HG03103 (cell line): ENCODE measurements at regions not wholly inside any gene's neighbourhood (a gene's known extent, or its start where the extent isn't known, plus 50 kb on each side); places are given as distances from the start of the nearest gene placed in this dataset.

Experiments used
- ATAC-seq: cut with Tn5 transposase; IDR thresholded peaks from one replicate; pipeline ENCODE4 v1.9.1; 2021; ENCODE audit warnings: low read depth; ENCODE audit not compliant: unreplicated experiment

DNA sequence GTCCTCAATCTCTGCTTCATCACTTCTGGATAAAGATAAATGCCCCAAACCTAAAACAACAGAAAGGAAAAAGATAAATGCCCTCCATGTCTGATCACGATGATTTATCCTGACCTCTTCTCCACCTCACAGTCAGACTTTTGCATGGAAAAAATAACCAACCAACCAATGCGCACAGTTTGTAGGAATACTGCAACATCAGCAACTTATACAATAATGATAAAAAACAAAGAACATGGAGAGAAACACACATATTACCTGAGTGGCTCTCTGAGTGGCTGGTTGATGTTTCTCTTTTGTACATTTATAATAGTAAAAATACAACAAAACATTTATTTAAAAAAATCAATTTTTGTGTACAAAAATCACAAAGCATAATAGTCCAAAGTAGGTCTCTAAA, 93.0 kb upstream of the PUDP start:
- no peak for ATAC-seq

DNA sequence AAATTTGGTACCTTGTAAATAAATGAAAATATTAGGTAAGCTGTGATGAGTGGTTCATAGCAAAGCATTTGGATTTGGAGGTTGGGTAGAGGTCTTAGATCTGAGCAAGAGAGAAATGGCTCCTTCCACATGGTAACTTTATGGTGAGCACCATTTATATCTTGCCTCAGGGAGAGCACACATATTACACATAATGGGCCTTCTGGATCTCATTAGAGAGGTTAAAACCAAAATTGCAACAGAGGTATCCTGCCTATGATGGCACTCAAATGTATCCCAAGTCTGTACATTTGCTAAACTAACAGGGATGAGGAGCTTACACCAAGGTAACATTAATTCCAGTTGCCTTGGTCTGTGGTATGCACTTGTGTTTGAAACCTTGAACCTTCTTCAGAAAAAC, 87.1 kb upstream of the PUDP start:
- ATAC-seq, result no peak

DNA sequence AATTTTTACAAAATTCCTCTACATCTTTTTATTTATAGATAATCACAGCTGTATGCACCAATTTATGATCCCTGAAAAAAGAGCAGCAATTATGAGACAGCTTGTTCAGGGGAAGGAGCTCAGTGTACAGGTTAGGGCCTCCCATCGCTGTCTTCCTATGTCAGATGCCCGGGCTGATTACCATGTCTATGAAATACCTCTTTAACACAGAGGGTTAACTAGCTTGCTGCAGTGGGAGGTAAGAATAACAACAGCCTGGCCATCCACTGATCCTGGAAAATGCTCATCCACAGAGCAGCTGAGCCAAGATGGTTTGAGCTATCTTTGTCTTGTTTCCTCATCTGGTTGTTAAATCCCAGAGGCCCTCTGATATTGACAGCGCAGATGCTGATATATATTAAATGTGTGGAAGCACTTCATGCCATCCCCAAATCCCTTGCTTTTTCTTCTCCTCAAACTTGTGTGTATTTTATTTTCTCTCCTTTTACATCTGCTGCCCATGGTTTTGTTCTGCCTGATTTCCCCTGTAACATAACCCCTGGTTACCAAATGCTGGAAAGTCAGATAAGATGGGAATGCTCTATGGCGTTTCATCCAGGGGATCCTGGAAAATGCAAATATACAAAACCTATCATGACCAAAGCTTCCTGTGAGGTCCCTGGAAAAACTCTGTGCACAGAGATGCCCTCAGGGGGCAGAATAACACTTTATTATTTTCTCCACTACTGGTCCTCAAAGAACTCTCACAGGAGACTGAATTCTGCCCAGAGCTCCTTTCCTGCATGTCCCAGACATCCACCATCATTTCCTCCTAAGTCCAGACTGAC, 85.8 kb upstream of the PUDP start:
- no peak for ATAC-seq

DNA sequence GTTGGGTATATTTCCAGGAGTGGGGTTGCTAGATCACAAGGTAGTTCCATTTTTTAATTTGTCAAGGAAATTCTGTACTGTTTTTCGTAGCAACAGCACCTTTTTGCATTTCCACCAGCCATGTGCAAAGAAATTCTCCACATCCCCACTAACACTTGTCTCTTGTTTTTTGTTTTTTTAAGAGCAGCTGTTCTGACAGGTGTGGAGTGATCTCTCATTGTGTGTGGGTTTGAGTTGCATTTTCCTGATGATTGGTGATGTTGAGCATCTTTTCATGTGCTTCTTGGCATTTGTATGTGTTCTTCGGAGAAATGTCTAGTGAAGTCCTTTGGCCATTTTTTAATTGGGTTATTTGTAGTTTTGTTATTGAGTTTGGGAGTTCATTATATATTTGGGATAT, 80.3 kb upstream of the PUDP start:
- no peak for ATAC-seq

DNA sequence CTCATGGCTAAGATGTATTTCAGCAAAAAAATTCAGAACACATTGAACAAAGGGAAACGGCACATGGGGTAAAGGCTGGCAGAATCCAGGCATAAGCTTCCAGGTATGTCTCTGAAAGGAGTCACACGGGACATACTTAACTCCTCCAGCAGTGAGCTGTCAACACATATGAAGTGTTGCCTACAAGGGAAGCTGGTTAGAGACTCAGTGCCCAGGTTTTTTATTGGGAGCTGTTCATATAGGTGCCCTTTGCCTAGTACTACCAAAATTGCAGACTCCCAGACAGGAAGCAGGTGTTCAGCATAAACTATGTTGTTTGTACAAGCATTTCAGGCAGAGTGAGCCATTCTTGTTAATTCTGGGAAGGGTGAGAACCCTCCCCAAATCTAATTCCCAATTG, 77.4 kb upstream of the PUDP start:
- no peak for ATAC-seq

DNA sequence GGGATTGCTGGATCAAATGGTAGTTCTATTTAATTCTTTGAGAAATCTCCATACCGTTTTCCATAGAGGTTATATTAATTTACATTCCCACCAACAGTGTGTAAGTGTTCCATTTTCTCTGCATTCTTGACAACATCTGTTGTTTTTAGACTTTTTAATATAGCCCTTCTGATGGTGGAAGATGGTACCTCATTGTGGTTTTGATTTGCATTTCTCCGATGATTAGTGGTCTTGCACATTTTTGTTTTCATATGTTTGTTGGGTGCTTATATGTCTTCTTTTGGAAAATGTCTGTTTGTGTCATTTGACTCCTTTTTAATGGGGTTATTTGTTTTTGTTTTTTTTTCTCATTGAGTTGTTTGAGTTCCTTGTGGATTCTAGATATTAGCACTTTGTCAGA, 75.3 kb upstream of the PUDP start:
- no peak for ATAC-seq

DNA sequence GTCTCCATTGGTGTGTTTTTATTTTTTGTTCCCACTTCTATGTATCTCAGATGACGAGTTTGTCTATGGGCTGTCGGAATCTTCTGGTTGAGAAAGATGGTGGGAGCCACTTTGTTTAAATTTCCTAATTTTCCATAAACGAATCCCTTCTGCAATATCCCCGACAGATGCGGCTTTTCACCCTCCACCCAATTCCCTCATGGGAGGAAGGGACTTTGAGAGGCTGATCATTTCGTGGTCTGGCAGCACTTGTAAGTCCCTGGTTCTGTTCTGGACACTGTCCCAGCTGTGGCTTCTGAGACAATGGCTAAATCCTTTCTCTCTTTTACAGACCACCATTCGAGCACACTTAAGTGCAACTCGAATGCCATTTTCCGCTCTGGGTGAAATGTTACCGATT, 72.2 kb upstream of the PUDP start:
- no peak for ATAC-seq

DNA sequence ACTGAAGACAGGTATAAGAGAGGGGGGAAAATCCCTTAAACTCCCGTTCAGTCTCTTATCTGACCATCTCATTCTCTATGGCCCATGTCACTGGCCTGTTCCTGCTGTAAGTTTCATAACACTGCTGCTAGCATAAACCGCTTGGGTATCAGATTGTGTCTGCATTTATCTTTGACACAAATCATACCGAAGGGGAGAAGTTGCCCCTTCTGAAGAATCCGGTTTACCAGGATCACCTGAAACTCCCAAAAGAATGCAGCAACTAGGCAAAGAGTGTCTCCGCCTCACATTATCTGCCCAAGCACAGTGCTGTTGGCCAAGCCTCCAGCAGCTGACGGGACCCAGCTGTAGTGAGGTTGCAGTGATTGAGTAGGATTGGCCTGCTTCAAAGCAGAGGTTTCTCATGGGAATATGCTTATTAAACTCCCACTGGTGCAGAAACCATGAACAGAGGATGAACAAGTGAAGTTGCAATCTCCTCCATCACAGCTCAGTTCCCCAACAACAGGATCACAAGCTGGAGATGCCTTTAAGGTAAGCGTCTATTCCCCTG, 71.3 kb upstream of the PUDP start:
- no peak for ATAC-seq

DNA sequence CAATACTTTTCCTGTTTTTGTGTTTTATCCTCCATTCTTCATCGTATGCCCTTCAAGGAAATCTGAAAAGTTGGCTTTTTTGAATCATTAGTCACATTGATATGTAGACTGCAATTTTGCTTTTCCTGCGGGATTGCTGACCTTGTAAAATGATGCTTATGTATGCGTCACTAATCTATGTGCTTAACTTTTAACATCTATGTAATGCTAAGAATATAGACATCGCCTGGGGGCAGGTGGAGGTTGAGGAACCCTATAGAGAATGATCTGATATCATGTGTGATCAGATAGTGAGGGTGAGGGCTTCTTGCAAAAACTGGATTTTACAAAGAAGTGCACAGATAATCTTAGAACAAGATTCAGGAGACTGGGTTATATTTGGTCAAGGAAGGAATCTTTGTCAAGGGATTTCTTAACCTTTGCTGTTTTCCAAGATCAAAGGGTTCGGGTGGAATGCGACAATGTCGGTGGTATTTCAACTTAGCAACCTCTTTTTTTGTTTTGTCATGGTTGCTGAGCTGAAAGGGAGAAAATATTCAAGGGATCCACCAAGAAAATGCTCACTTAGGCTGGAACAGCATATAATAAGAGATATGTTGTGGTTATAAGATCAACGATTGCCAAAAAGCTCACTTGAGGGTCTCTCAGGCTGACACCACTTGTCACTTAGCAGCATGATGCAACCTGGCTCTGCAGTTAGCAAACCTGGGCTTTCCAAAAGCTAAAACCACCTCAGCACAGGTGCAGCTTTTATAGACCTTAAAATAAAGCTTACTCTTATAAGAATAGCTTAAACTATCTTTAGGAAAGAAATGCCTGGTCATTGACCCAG, 70.6 kb upstream of the PUDP start:
- ATAC-seq, result no peak

DNA sequence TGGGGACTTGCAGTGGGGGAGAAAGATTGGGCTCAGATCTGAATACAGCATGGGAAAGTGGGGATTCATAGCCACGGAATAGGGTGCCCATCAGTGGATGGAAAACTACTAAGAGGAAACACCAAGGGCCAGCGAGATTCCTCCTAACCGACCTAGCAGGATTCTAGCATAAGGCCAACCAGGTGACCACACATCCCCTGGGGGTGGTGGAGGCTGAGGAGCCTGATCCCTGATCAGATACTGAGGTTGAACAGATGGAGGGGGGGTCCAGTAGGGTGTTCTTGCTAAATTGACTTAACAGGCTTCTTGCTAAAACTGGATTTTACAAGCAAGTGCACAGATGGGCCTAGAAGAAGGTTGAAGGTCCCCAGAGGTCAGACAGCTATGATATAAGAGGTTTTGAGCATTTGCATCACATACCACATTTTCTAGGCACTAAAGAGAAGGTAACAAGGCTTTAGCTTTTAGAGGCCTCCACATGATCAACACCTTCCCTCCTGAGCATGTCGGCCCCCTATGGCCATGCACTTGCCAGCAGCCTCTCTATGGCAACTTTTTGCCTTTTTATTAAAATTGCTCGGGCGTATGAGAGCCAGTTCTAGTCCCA, 69.1 kb upstream of the PUDP start:
- ATAC-seq, result no peak

DNA sequence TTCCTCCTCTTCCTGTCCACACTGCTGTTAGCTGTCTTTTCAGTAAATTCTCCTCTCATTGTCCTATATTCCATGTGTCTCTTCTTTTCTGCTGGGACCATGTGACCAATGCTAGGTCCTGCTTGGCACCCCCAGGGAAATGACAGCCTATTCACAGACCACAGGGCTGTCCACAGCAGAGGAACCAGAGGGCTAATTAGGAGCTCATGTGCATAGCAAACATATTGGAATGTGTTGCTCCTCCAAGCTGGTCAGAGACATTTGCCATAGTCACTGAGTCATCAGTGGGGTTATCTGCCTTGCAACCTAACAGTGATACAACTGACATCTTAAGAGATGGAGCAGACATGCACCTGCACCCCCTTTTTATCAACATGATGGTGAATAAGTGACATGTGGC, 67.9 kb upstream of the PUDP start:
- no peak for ATAC-seq

DNA sequence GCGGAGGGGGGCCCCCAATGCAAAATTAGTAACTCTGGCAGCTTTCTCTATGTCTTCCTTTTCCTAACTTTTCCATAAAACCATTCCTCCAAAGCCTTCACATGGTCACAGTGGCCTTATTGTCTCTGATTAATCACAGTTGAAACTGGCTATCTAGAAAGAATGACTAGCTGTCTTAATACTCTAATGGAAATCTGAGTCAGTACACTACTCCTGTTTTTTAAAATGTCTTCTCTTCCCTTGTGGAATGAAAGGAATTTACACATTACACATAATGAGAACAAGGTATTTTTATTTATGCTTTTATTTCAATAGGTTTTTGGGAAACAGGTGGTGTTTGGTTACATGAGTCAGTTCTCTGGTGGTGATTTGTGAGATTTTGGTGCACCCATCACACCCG, 66.3 kb upstream of the PUDP start:
- ATAC-seq, result no peak

DNA sequence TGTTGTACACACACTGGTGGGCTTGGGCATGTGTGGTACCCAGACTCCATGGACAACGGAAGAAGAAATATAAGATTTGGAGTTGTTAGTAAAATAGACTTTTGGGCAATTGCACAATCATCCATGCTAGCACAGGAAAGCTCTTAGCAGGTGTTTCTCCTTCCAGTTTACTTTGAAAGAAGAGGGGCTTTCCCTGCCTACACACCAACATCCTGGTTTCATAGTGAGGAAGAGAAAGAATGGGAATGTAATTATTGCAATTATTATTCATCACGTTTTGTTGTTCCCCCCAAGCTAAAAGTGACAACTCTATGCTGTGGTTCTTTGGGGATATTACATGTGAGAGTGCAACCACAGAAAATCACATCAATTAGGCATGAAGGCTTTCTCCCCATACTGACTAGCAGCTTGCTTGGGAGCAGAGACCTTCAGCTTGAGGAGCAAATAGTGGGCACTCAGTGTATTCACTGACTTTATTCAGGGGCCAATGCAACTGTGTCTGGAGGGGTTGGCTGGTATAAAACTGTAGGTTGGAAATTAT, 57.2 kb upstream of the PUDP start:
- no peak for ATAC-seq

DNA sequence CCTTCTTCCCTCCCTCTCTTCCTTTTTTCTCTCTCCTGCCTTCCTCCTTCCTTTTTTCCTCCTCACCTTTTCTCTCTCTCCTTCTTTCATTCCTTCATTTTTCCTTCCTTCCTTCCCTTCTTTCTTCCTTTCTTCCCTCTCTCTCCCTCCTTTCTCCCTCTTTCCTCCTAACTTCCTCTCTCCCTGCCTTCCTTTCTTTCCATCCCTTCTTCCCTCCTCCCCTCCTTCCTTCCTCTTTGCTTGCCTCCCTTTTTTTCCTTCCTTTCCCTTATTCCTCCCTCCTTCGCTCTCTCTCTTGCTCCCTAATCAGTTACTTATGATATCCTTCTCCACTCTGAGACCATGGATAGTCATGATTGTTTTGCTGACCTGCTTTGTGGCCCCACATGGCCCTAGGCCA, 56.7 kb upstream of the PUDP start:
- ATAC-seq, result no peak

DNA sequence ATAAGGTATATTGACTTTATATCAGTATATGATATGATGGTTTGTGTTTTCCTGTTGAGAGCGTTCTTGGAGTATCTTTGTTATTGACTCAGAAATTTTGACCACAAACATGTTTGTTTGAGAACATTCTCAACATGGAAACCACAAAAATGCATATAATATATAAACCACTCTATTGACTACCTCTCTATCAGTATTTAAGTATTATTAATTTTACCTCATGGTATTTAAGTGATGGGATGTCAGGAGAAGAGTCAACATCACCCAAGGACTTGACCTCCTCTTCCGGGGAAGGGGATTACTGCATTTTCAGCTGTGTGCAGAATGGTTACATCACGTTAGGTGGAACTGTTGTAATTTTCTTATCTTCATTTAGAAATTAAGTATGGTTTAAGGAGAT, 54.3 kb upstream of the PUDP start:
- no peak for ATAC-seq

DNA sequence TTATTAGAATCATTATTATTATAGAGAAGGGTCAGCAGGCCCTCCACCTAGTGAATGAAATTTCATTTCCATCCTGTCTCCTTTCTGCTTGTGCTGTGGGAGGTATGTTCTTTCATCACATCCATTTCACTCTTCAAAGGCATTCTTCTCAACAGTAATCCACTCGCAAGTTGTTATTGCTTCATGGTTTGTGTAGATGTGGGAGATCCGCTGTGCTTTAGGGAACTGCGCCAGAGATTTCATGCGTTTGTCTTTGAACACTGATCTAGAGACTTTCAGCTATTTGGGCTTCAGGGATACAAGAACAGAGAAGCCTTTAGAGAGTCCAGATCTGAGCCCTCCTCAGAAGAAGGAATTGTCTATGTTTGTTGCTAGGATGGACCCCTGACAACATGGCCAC, 53.5 kb upstream of the PUDP start:
- no peak for ATAC-seq

DNA sequence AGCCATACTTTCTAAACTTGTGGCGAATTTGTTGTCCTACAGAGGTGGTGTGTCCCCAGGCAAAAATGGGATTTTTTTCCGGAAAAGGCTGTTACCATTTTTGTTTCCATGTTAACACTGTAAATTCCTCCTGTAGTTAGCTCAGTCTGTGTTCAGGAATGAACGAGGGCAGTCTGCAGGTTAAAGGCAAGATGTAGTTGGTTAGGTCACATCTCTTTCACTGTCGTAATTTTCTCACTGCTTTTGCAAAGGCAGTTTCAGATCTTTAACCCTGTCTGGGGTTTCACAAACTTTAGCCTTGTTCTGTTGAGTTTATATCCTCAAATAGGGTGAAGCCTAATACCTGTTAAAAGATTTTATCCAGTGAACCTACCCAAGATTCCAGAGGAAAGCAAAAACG, 50.5 kb upstream of the PUDP start:
- ATAC-seq, result no peak
